ENCODE measurements at regions not wholly inside any gene's neighbourhood (a gene's known extent, or its start where the extent isn't known, plus 50 kb on each side); places are given as distances from the start of the nearest gene placed in this dataset.

- Histone ChIP-seq H3K4me3 (ENCODE audit: low read length) (no peak overlapping the region), H4K20me1 (ENCODE audit: insufficient read depth, low read length) (no peaks in the 10 kb centered on the region), H3K36me3 (replicated peaks; ENCODE audit: low read depth, low read length) (no peaks in the 10 kb centered on the region), H2AFZ (ENCODE audit: low read depth, low read length) (no peak overlapping the region), H3K9ac (ENCODE audit: low read length) (no peak overlapping the region), H3K27ac (ENCODE audit: low read length) (no peak overlapping the region), H3K4me2 (ENCODE audit: low read length) (no peak overlapping the region), H3K79me2 (ENCODE audit: low read length) (no peaks in the 10 kb centered on the region), H3K9me3 (ENCODE audit: insufficient read depth, low read length) (no peaks in the 10 kb centered on the region), H3K27me3 (ENCODE audit: low read depth, low read length) (no peaks in the 10 kb centered on the region), H3K4me1 (ENCODE audit: low read length) (peaks cover 10% of the 10 kb centered on the region)
- no peak for TF ChIP-seq CTCF (IDR thresholded peaks at IDR 0.05; ENCODE audit: low read depth, low read length)
- TF ChIP-seq EZH2phosphoT487 (IDR thresholded peaks at IDR 0.05; ENCODE audit: low read depth): no peak
These were observed 495.5 kb upstream of the MAP3K7 start for GRCh38 chr6:91082311-91082832.

- Histone ChIP-seq H3K4me3 (ENCODE audit: low read length) (no peak overlapping the region), H3K9ac (ENCODE audit: low read length) (no peak overlapping the region), H3K27me3 (ENCODE audit: low read depth, low read length) (no peaks in the 10 kb centered on the region), H3K27ac (ENCODE audit: low read length) (no peak overlapping the region), H3K4me2 (ENCODE audit: low read length) (no peak overlapping the region), H4K20me1 (ENCODE audit: insufficient read depth, low read length) (no peaks in the 10 kb centered on the region), H3K4me1 (ENCODE audit: low read length) (peaks cover 10% of the 10 kb centered on the region), H3K36me3 (replicated peaks; ENCODE audit: low read depth, low read length) (no peaks in the 10 kb centered on the region), H3K9me3 (ENCODE audit: insufficient read depth, low read length) (no peaks in the 10 kb centered on the region), H3K79me2 (ENCODE audit: low read length) (no peaks in the 10 kb centered on the region), H2AFZ (ENCODE audit: low read depth, low read length) (no peak overlapping the region)
- peak; percentile 69 for TF ChIP-seq CTCF (IDR thresholded peaks at IDR 0.05; ENCODE audit: low read depth, low read length)
- no peak for TF ChIP-seq EZH2phosphoT487 (IDR thresholded peaks at IDR 0.05; ENCODE audit: low read depth)
These were observed 494.7 kb upstream of the MAP3K7 start for GRCh38 chr6:91081452-91082067.

GRCh38 chr6:91080871-91081270 is 494.0 kb upstream of the MAP3K7 start:
- no peak overlapping the region for H3K4me2 ChIP-seq (ENCODE audit: low read length)

GRCh38 chr6:91079969-91080368 is 493.1 kb upstream of the MAP3K7 start:
- Histone ChIP-seq H3K9me3 (ENCODE audit: insufficient read depth, low read length) (no peaks in the 10 kb centered on the region), H3K36me3 (replicated peaks; ENCODE audit: low read depth, low read length) (no peaks in the 10 kb centered on the region), H3K4me2 (ENCODE audit: low read length) (no peak overlapping the region), H2AFZ (ENCODE audit: low read depth, low read length) (no peak overlapping the region), H3K9ac (ENCODE audit: low read length) (no peak overlapping the region), H3K27me3 (ENCODE audit: low read depth, low read length) (no peaks in the 10 kb centered on the region), H3K4me1 (ENCODE audit: low read length) (peaks cover 10% of the 10 kb centered on the region), H3K79me2 (ENCODE audit: low read length) (no peaks in the 10 kb centered on the region), H4K20me1 (ENCODE audit: insufficient read depth, low read length) (no peaks in the 10 kb centered on the region), H3K27ac (ENCODE audit: low read length) (no peak overlapping the region), H3K4me3 (ENCODE audit: low read length) (no peak overlapping the region)
- TF ChIP-seq CTCF (IDR thresholded peaks at IDR 0.05; ENCODE audit: low read depth, low read length) (no peak), EZH2phosphoT487 (IDR thresholded peaks at IDR 0.05; ENCODE audit: low read depth) (no peak)

More at GRCh38 chr6:91080871-91081270, 494.0 kb upstream of the MAP3K7 start:
- H3K9me3 ChIP-seq (ENCODE audit: insufficient read depth, low read length): no peaks in the 10 kb centered on the region
- H3K4me1 ChIP-seq (ENCODE audit: low read length): peaks cover 10% of the 10 kb centered on the region
- no peak overlapping the region for H3K4me3 ChIP-seq (ENCODE audit: low read length)
- H3K9ac ChIP-seq (ENCODE audit: low read length): no peak overlapping the region
- H3K79me2 ChIP-seq (ENCODE audit: low read length): no peaks in the 10 kb centered on the region
- no peak overlapping the region for H2AFZ ChIP-seq (ENCODE audit: low read depth, low read length)
- TF ChIP-seq EZH2phosphoT487 (IDR thresholded peaks at IDR 0.05; ENCODE audit: low read depth) (no peak), CTCF (IDR thresholded peaks at IDR 0.05; ENCODE audit: low read depth, low read length) (no peak)
- H3K27me3 ChIP-seq (ENCODE audit: low read depth, low read length): no peaks in the 10 kb centered on the region
- no peak overlapping the region for H3K27ac ChIP-seq (ENCODE audit: low read length)
- H4K20me1 ChIP-seq (ENCODE audit: insufficient read depth, low read length): no peaks in the 10 kb centered on the region
- H3K36me3 ChIP-seq (replicated peaks; ENCODE audit: low read depth, low read length): no peaks in the 10 kb centered on the region

Data from OCI-LY3 (cell line).